Suprapubic skin (tissue), 4 donors: ENCODE measurements at regions not wholly inside any gene's neighbourhood (a gene's known extent, or its start where the extent isn't known, plus 50 kb on each side); places are given as distances from the start of the nearest gene placed in this dataset.

ENCODE experiments used
- CTCF ChIP-seq, 2 donors: fragments of 200-600 bp in 1 of 2; fragments of 450-650 bp in 1 of 2; sonication (generic) in 1 of 2; IDR thresholded peaks; one replicate each; pipeline ENCODE4 v1.5.1; 2016 to 2019; ENCODE audit warnings: antibody characterized with exemption in 2 of 2, mild to moderate bottlenecking in 1 of 2, moderate library complexity in 1 of 2
- EP300 ChIP-seq: sonication (generic); formaldehyde crosslinking; IDR thresholded peaks from one replicate; pipeline ENCODE4 v1.6.1; 2017; ENCODE audit warnings: antibody characterized with exemption
- POLR2A ChIP-seq, 2 donors: fragments of 450-650 bp; IDR thresholded peaks; one replicate each; pipeline ENCODE4 v1.6.1; 2017; ENCODE audit warnings: antibody characterized with exemption in 2 of 2, mild to moderate bottlenecking in 2 of 2, moderate library complexity in 2 of 2
- POLR2AphosphoS5 ChIP-seq, 3 donors: sonication (generic); formaldehyde crosslinking; IDR thresholded peaks; one replicate each; pipeline ENCODE4 v1.6.1; 2017; ENCODE audit warnings: antibody characterized with exemption in 3 of 3

- TF ChIP-seq POLR2A (IDR thresholded peaks at IDR 0.05) (no peak), CTCF (IDR thresholded peaks at IDR 0.05) (no peak), EP300 (no peak), POLR2AphosphoS5 (IDR thresholded peaks at IDR 0.05) (no peak)
Observed at GRCh38 chr3:139762302-139762701, 84.5 kb upstream of the NMNAT3 start.
